ENCODE measurements at regions not wholly inside any gene's neighbourhood (a gene's known extent, or its start where the extent isn't known, plus 50 kb on each side); places are given as distances from the start of the nearest gene placed in this dataset.

DNA sequence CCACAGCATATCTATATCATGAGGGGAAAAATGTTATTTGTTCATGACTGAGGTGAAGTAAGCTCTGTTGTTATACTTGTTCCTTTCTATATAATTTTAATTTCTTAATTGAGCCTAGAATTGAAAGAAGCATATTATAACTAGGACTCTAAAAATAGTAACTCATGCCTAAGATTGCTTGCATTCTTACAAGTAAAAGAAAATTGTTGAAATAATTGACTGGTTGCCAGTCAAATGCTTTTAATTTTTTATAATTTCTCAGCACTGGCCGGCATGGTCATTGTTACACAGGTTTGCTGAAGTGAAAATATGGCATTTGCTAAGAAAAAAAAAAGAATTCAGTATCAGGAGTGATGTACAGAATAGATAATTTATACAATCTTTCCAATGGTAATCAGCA lies 104.8 kb downstream of the GASK1B start:
- Histone ChIP-seq H3F3A (ENCODE audit: control insufficient read depth, insufficient read depth) (no peaks in the 10 kb centered on the region), H3K9me3 (ENCODE audit: control insufficient read depth, insufficient read depth, low read length) (no peaks in the 10 kb centered on the region), H3K36me3 (ENCODE audit: control insufficient read depth, low read length) (no peaks in the 10 kb centered on the region), H4K20me1 (ENCODE audit: control insufficient read depth, insufficient read depth, low read depth, low read length) (no peaks in the 10 kb centered on the region), H3K4me1 (ENCODE audit: control insufficient read depth, low read length) (no peaks in the 10 kb centered on the region), H3K27ac (ENCODE audit: low read depth, low read length) (no peak overlapping the region), H3K4me2 (ENCODE audit: low read length) (no peak overlapping the region), H3K27me3 (ENCODE audit: control insufficient read depth, low read length) (no peaks in the 10 kb centered on the region), H3K9me2 (replicated peaks; ENCODE audit: control insufficient read depth, low read length) (no peaks in the 10 kb centered on the region), H3K79me2 (ENCODE audit: control insufficient read depth, low read length) (no peaks in the 10 kb centered on the region), H3K4me3 (ENCODE audit: low read length) (no peak overlapping the region)
- TF ChIP-seq EZH2phosphoT487 (IDR thresholded peaks at IDR 0.05; ENCODE audit: borderline replicate concordance, low read length), result no peak
- TF ChIP-seq, protein P1, sequence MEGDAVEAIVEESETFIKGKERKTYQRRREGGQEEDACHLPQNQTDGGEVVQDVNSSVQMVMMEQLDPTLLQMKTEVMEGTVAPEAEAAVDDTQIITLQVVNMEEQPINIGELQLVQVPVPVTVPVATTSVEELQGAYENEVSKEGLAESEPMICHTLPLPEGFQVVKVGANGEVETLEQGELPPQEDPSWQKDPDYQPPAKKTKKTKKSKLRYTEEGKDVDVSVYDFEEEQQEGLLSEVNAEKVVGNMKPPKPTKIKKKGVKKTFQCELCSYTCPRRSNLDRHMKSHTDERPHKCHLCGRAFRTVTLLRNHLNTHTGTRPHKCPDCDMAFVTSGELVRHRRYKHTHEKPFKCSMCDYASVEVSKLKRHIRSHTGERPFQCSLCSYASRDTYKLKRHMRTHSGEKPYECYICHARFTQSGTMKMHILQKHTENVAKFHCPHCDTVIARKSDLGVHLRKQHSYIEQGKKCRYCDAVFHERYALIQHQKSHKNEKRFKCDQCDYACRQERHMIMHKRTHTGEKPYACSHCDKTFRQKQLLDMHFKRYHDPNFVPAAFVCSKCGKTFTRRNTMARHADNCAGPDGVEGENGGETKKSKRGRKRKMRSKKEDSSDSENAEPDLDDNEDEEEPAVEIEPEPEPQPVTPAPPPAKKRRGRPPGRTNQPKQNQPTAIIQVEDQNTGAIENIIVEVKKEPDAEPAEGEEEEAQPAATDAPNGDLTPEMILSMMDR (IDR thresholded peaks at IDR 0.05; ENCODE audit: low read depth, low read length, poor library complexity, severe bottlenecking), result no peak

DNA sequence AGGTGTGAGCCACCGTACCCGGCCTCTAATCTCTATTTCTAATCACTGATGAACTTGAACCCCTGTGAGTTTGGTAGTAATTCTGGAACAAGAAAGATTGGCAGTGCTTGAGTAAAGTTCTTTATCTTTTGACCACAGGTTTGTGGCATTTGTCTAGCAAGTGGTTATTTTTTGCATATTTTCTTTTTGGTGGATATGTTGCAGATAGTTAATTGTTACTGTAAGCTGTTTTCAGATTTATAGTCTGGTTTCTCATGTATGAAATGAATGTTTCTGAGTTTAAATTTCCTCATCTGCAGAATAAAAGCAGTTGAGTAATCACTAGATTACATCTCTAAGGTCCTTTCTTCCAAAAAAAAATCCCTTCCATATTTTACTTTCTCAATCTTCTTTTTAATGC lies 105.2 kb downstream of the GASK1B start:
- Histone ChIP-seq H3K9me3 (ENCODE audit: control insufficient read depth, insufficient read depth, low read length) (no peaks in the 10 kb centered on the region), H4K20me1 (ENCODE audit: control insufficient read depth, insufficient read depth, low read depth, low read length) (no peaks in the 10 kb centered on the region), H3K36me3 (ENCODE audit: control insufficient read depth, low read length) (no peaks in the 10 kb centered on the region), H3K4me2 (ENCODE audit: low read length) (no peak overlapping the region), H3K79me2 (ENCODE audit: control insufficient read depth, low read length) (no peaks in the 10 kb centered on the region), H3K4me1 (ENCODE audit: control insufficient read depth, low read length) (no peaks in the 10 kb centered on the region), H3K9me2 (replicated peaks; ENCODE audit: control insufficient read depth, low read length) (no peaks in the 10 kb centered on the region), H3K27me3 (ENCODE audit: control insufficient read depth, low read length) (no peaks in the 10 kb centered on the region), H3K4me3 (ENCODE audit: low read length) (no peak overlapping the region), H3K27ac (ENCODE audit: low read depth, low read length) (no peak overlapping the region), H3F3A (ENCODE audit: control insufficient read depth, insufficient read depth) (no peaks in the 10 kb centered on the region)
- TF ChIP-seq, protein P1 (IDR thresholded peaks at IDR 0.05; ENCODE audit: low read depth, low read length, poor library complexity, severe bottlenecking), result no peak
- TF ChIP-seq EZH2phosphoT487 (IDR thresholded peaks at IDR 0.05; ENCODE audit: borderline replicate concordance, low read length), result no peak

DNA sequence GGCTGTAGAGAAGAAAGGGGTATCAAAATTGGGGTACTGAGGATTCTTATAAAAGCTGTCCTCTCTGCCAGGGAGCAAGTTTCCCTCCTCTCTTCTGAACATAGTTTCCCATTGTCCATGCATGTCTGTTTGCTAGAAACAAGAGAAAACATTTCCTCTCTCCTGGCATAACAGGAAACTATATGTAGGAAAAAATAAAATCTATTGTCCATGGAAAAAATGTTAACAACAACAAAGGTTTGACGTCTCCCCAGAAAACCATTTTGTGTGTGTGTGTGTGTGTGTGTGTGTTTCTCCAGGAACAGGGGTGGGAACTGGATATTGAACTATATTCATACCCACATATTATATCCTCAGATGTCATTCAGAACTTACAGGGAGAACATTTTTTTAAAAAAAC lies 107.2 kb downstream of the GASK1B start:
- Histone ChIP-seq H3K9me2 (replicated peaks; ENCODE audit: control insufficient read depth, low read length) (no peaks in the 10 kb centered on the region), H3K4me2 (ENCODE audit: low read length) (no peak overlapping the region), H3K4me1 (ENCODE audit: control insufficient read depth, low read length) (no peaks in the 10 kb centered on the region), H3K27ac (ENCODE audit: low read depth, low read length) (no peak overlapping the region), H3K36me3 (ENCODE audit: control insufficient read depth, low read length) (no peaks in the 10 kb centered on the region), H3F3A (ENCODE audit: control insufficient read depth, insufficient read depth) (no peaks in the 10 kb centered on the region), H3K4me3 (ENCODE audit: low read length) (no peak overlapping the region), H3K79me2 (ENCODE audit: control insufficient read depth, low read length) (no peaks in the 10 kb centered on the region), H3K9me3 (ENCODE audit: control insufficient read depth, insufficient read depth, low read length) (no peaks in the 10 kb centered on the region), H4K20me1 (ENCODE audit: control insufficient read depth, insufficient read depth, low read depth, low read length) (no peaks in the 10 kb centered on the region), H3K27me3 (ENCODE audit: control insufficient read depth, low read length) (no peaks in the 10 kb centered on the region)
- TF ChIP-seq, protein P1 (IDR thresholded peaks at IDR 0.05; ENCODE audit: low read depth, low read length, poor library complexity, severe bottlenecking), result no peak
- TF ChIP-seq EZH2phosphoT487 (IDR thresholded peaks at IDR 0.05; ENCODE audit: borderline replicate concordance, low read length), result no peak

DNA sequence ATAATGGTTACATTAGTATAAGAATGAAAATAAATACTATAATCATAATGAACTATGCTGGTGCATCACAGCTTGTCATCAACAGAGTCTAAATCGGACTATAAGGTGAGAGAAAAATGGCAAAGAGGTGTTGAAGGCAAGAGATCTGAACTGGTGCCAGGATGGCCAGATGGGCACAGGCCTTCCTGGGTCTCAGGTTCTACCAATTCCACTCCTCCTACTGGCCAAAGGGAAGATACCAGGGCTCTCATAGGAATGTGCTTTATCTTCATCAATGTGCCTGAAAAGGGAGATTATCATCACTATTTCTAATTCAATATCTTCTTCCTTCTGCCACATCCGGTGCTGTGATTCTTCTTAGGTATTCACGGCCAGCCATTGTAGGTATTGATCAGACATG lies 107.6 kb downstream of the GASK1B start:
- Histone ChIP-seq H3K9me2 (replicated peaks; ENCODE audit: control insufficient read depth, low read length) (no peaks in the 10 kb centered on the region), H3K4me1 (ENCODE audit: control insufficient read depth, low read length) (no peaks in the 10 kb centered on the region), H3F3A (ENCODE audit: control insufficient read depth, insufficient read depth) (no peaks in the 10 kb centered on the region), H3K27ac (ENCODE audit: low read depth, low read length) (no peak overlapping the region), H3K27me3 (ENCODE audit: control insufficient read depth, low read length) (no peaks in the 10 kb centered on the region), H3K4me2 (ENCODE audit: low read length) (no peak overlapping the region), H3K36me3 (ENCODE audit: control insufficient read depth, low read length) (no peaks in the 10 kb centered on the region), H4K20me1 (ENCODE audit: control insufficient read depth, insufficient read depth, low read depth, low read length) (no peaks in the 10 kb centered on the region), H3K79me2 (ENCODE audit: control insufficient read depth, low read length) (no peaks in the 10 kb centered on the region), H3K4me3 (ENCODE audit: low read length) (no peak overlapping the region), H3K9me3 (ENCODE audit: control insufficient read depth, insufficient read depth, low read length) (no peaks in the 10 kb centered on the region)
- TF ChIP-seq, protein P1 (IDR thresholded peaks at IDR 0.05; ENCODE audit: low read depth, low read length, poor library complexity, severe bottlenecking), result no peak
- TF ChIP-seq EZH2phosphoT487 (IDR thresholded peaks at IDR 0.05; ENCODE audit: borderline replicate concordance, low read length), result no peak

All from DOHH2 (cell line).